Left hindlimb (tissue), 1 donor: ENCODE measurements at regions not wholly inside any gene's neighbourhood (a gene's known extent, or its start where the extent isn't known, plus 50 kb on each side); places are given as distances from the start of the nearest gene placed in this dataset.

Experiments
- DNase-seq: peaks from one replicate; pipeline ENCODE4 v3.0.0-alpha.2; 2018

GRCh38 chr2:145593991-145594614, 1074.2 kb upstream of the ZEB2 start:
- peak; percentile 43 for DNase-seq

GRCh38 chr2:145593280-145593679, 1073.4 kb upstream of the ZEB2 start:
- no peak for DNase-seq

GRCh38 chr2:145592361-145592760, 1072.4 kb upstream of the ZEB2 start:
- DNase-seq: no peak

GRCh38 chr2:145591109-145591809, 1071.3 kb upstream of the ZEB2 start:
- DNase-seq: no peak

- DNase-seq: no peak
These were observed 1068.0 kb upstream of the ZEB2 start for GRCh38 chr2:145587922-145588321.

GRCh38 chr2:145584353-145584752, 1064.4 kb upstream of the ZEB2 start:
- no peak for DNase-seq

- DNase-seq: no peak
These were observed 1053.7 kb upstream of the ZEB2 start for GRCh38 chr2:145573608-145574007.

- no peak for DNase-seq
These were observed 1052.3 kb upstream of the ZEB2 start for GRCh38 chr2:145572238-145572637.

- DNase-seq: no peak
These were observed 1049.2 kb upstream of the ZEB2 start for GRCh38 chr2:145569108-145569507.

GRCh38 chr2:145563741-145564615, 1044.1 kb upstream of the ZEB2 start:
- peak; percentile 23 for DNase-seq

GRCh38 chr2:145561152-145561551, 1041.2 kb upstream of the ZEB2 start:
- DNase-seq: no peak

- DNase-seq: no peak
These were observed 1038.9 kb upstream of the ZEB2 start for GRCh38 chr2:145558617-145559350.

GRCh38 chr2:145555360-145555759, 1035.4 kb upstream of the ZEB2 start:
- no peak for DNase-seq

- DNase-seq: no peak
These were observed 1031.8 kb upstream of the ZEB2 start for GRCh38 chr2:145551686-145552085.

- no peak for DNase-seq
These were observed 1028.6 kb upstream of the ZEB2 start for GRCh38 chr2:145548479-145548878.

GRCh38 chr2:145547620-145548019, 1027.7 kb upstream of the ZEB2 start:
- DNase-seq: no peak

GRCh38 chr2:145546091-145546490, 1026.2 kb upstream of the ZEB2 start:
- DNase-seq: no peak

- DNase-seq: no peak
These were observed 1023.9 kb upstream of the ZEB2 start for GRCh38 chr2:145543856-145544255.

GRCh38 chr2:145543155-145543554, 1023.2 kb upstream of the ZEB2 start:
- no peak for DNase-seq

GRCh38 chr2:145541028-145541427, 1021.1 kb upstream of the ZEB2 start:
- no peak for DNase-seq

- DNase-seq: no peak
These were observed 1018.9 kb upstream of the ZEB2 start for GRCh38 chr2:145538661-145539350.

- no peak for DNase-seq
These were observed 1010.7 kb upstream of the ZEB2 start for GRCh38 chr2:145530653-145531052.
